HEK293 (cell line): ENCODE measurements at regions not wholly inside any gene's neighbourhood (a gene's known extent, or its start where the extent isn't known, plus 50 kb on each side); places are given as distances from the start of the nearest gene placed in this dataset.
A peak's percentile ranks its signal among the peaks of the same experiment; 100 is the strongest.
"Not testable (repeated sequence)": the region's sequence is repeated elsewhere in the genome, so short reads cannot be mapped to it uniquely, and the experiment has no call there.

Experiments
- CTCF ChIA-PET: fragments of 350-600 bp; formaldehyde crosslinking; extraction: SDS; loops from one replicate; lab custom pipeline; 2021; ENCODE audit warnings: antibody characterized with exemption; lab: Yijun Ruan, JAX
- POLR2A ChIA-PET: fragments of 300-600 bp; formaldehyde crosslinking; extraction: SDS; loops from one replicate; lab custom pipeline; 2020; ENCODE audit warnings: antibody characterized with exemption, inconsistent platforms; lab: Yijun Ruan, JAX
- H3K27ac ChIP-seq: fragments of 200-500 bp; sonication (Bioruptor generic); 2 replicates; pipeline ENCODE4 v1.5.1; 2014; ENCODE audit warnings: low read depth, low read length, control low read depth, inconsistent platforms; ENCODE audit errors: extremely low read depth
- H3K36me3 ChIP-seq, 2 experiments: fragments of 200-500 bp in 1 of 2; sonication (Bioruptor generic) in 1 of 2; 1 replicate in 1 of 2; 2 replicates in 1 of 2; pipeline ENCODE4 v1.5.1; 2014 to 2017; ENCODE audit warnings: inconsistent platforms in 2 of 2, low read length in 2 of 2; ENCODE audit not compliant: control insufficient read depth in 2 of 2, insufficient read depth in 1 of 2
- H3K4me1 ChIP-seq: fragments of 200-500 bp; sonication (Bioruptor generic); 2 replicates; pipeline ENCODE4 v1.5.1; 2014; ENCODE audit warnings: mild to moderate bottlenecking, low read length, inconsistent platforms; ENCODE audit not compliant: control insufficient read depth, insufficient read depth
- H3K4me3 ChIP-seq: 2 replicates; pipeline ENCODE4 v1.5.1; 2011; ENCODE audit warnings: low read depth, mild to moderate bottlenecking, control low read depth, low read length, moderate library complexity
- H3K9me3 ChIP-seq: fragments of 200-500 bp; sonication (Bioruptor generic); 2 replicates; pipeline ENCODE4 v1.5.1; 2014; ENCODE audit warnings: low read depth, low read length, inconsistent platforms; ENCODE audit not compliant: control insufficient read depth, insufficient read depth
- BCL11B ChIP-seq: fragments of 450-650 bp; formaldehyde crosslinking; IDR thresholded peaks from 2 replicates; pipeline ENCODE4 v1.5.1; 2016; ENCODE audit warnings: low read depth, missing biosample characterization, missing genetic modification characterization
- GLIS2 ChIP-seq: fragments of 450-650 bp; formaldehyde crosslinking; IDR thresholded peaks from 2 replicates; pipeline ENCODE4 v1.5.1; 2016; ENCODE audit warnings: missing biosample characterization, missing genetic modification characterization
- HOXA7 ChIP-seq: sonication (generic); formaldehyde crosslinking; IDR thresholded peaks from 2 replicates; pipeline ENCODE4 v1.8.1; 2022; ENCODE audit warnings: missing genetic modification reagents, borderline replicate concordance
- HOXD13 ChIP-seq: sonication (generic); formaldehyde crosslinking; IDR thresholded peaks from 2 replicates; pipeline ENCODE4 v1.8.0; 2022; ENCODE audit warnings: missing genetic modification reagents, borderline replicate concordance
- OVOL3 ChIP-seq: fragments of 450-650 bp; formaldehyde crosslinking; IDR thresholded peaks from 2 replicates; pipeline ENCODE4 v1.5.1; 2016; ENCODE audit warnings: missing biosample characterization, missing genetic modification characterization
- SP3 ChIP-seq: fragments of 450-650 bp; formaldehyde crosslinking; IDR thresholded peaks from 2 replicates; pipeline ENCODE4 v1.5.1; 2016; ENCODE audit warnings: missing biosample characterization, missing genetic modification characterization
- TRIM28 ChIP-seq: IDR thresholded peaks from 2 replicates; pipeline ENCODE4 v1.6.1; 2011; ENCODE audit warnings: low read length, control low read depth, borderline replicate concordance
- ZBTB1 ChIP-seq: fragments of 450-650 bp; formaldehyde crosslinking; IDR thresholded peaks from 2 replicates; pipeline ENCODE4 v1.5.1; 2016; ENCODE audit warnings: missing biosample characterization, missing genetic modification characterization
- ZBTB17 ChIP-seq: fragments of 450-650 bp; formaldehyde crosslinking; IDR thresholded peaks from 2 replicates; pipeline ENCODE4 v1.5.1; 2016; ENCODE audit warnings: missing biosample characterization, missing genetic modification characterization
- ZEB2 ChIP-seq: fragments of 450-650 bp; formaldehyde crosslinking; IDR thresholded peaks from 2 replicates; pipeline ENCODE4 v1.5.1; 2016; ENCODE audit warnings: missing biosample characterization, missing genetic modification characterization
- ZNF138 ChIP-seq: fragments of 450-650 bp; formaldehyde crosslinking; IDR thresholded peaks from 2 replicates; pipeline ENCODE4 v1.5.1; 2016; ENCODE audit warnings: missing biosample characterization, missing genetic modification characterization, borderline replicate concordance
- ZNF146 ChIP-seq: fragments of 450-650 bp; formaldehyde crosslinking; IDR thresholded peaks from 2 replicates; pipeline ENCODE4 v1.5.1; 2016; ENCODE audit warnings: missing biosample characterization, missing genetic modification characterization
- ZNF157 ChIP-seq: fragments of 450-650 bp; formaldehyde crosslinking; IDR thresholded peaks from 2 replicates; pipeline ENCODE4 v1.5.1; 2016; ENCODE audit warnings: missing biosample characterization, missing genetic modification characterization
- ZNF174 ChIP-seq: fragments of 450-650 bp; formaldehyde crosslinking; IDR thresholded peaks from 2 replicates; pipeline ENCODE4 v1.5.0; 2017; ENCODE audit warnings: missing biosample characterization, mild to moderate bottlenecking, missing genetic modification characterization
- ZNF175 ChIP-seq: fragments of 450-650 bp; formaldehyde crosslinking; IDR thresholded peaks from 2 replicates; pipeline ENCODE4 v1.5.1; 2016; ENCODE audit warnings: missing biosample characterization, missing genetic modification characterization
- ZNF211 ChIP-seq: fragments of 450-650 bp; formaldehyde crosslinking; IDR thresholded peaks from 2 replicates; pipeline ENCODE4 v1.5.1; 2016; ENCODE audit warnings: low read depth, missing biosample characterization, missing genetic modification characterization
- ZNF223 ChIP-seq: fragments of 450-650 bp; formaldehyde crosslinking; IDR thresholded peaks from 2 replicates; pipeline ENCODE4 v1.5.1; 2016; ENCODE audit warnings: missing biosample characterization, missing genetic modification characterization
- ZNF23 ChIP-seq: fragments of 450-650 bp; formaldehyde crosslinking; IDR thresholded peaks from 2 replicates; pipeline ENCODE4 v1.5.1; 2016; ENCODE audit warnings: missing biosample characterization, missing genetic modification characterization, borderline replicate concordance
- ZNF324 ChIP-seq: fragments of 450-650 bp; formaldehyde crosslinking; IDR thresholded peaks from 2 replicates; pipeline ENCODE4 v1.5.1; 2016; ENCODE audit warnings: missing biosample characterization, missing genetic modification characterization
- ZNF404 ChIP-seq: fragments of 450-650 bp; formaldehyde crosslinking; IDR thresholded peaks from 2 replicates; pipeline ENCODE4 v1.5.1; 2017; ENCODE audit warnings: missing biosample characterization, missing genetic modification characterization
- ZNF558 ChIP-seq: fragments of 450-650 bp; formaldehyde crosslinking; IDR thresholded peaks from 2 replicates; pipeline ENCODE4 v1.5.1; 2016; ENCODE audit warnings: missing biosample characterization, missing genetic modification characterization
- ZNF585B ChIP-seq: fragments of 450-650 bp; formaldehyde crosslinking; IDR thresholded peaks from 2 replicates; pipeline ENCODE4 v1.5.1; 2016; ENCODE audit warnings: missing biosample characterization, missing genetic modification characterization
- ZNF596 ChIP-seq: fragments of 450-650 bp; IDR thresholded peaks from 2 replicates; pipeline ENCODE4 v1.5.0; 2018; ENCODE audit warnings: missing biosample characterization, mild to moderate bottlenecking, missing genetic modification characterization, moderate library complexity
- ZNF76 ChIP-seq: fragments of 450-650 bp; formaldehyde crosslinking; IDR thresholded peaks from 2 replicates; pipeline ENCODE4; 2016; ENCODE audit warnings: low read depth, missing biosample characterization, missing genetic modification characterization, borderline replicate concordance
- TF ChIP-seq, protein P1 (sequence below): fragments of 450-650 bp; formaldehyde crosslinking; IDR thresholded peaks from 2 replicates; pipeline ENCODE4 v1.5.1; 2016; ENCODE audit warnings: missing biosample characterization, missing genetic modification characterization
- TF ChIP-seq, protein P2 (sequence below): fragments of 450-650 bp; formaldehyde crosslinking; IDR thresholded peaks from 2 replicates; pipeline ENCODE4 v1.5.1; 2016; ENCODE audit warnings: missing biosample characterization, missing genetic modification characterization
- TF ChIP-seq, protein P3 (sequence below): fragments of 450-650 bp; formaldehyde crosslinking; IDR thresholded peaks from 2 replicates; pipeline ENCODE4 v1.5.1; 2016; ENCODE audit warnings: missing biosample characterization, missing genetic modification characterization

DNA sequence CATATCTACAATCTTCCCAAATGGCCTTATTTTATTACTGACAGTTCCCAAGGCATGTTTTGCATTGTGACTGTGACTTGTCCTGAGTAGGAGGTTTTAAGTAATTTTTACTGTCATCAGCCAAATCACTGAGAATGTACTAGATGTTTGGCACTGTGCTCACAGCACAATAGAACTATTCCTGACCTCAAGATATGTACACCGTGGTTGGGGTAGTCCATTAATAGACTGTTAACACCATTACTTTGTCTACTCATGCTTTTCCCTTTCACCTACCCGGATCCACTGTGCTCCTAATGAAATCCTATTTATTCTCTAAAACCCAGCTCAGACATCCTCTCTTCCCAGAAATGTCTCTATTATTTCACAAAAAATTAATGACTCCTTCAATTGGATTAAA, 168.7 kb upstream of the TENM4 start (continued):
- TF ChIP-seq TRIM28 (no peak), ZNF174 (no peak), ZNF211 (tag by site-specific recombination) (no peak), ZBTB17 (no peak), ZNF157 (tag by site-specific recombination) (no peak)
- TF ChIP-seq, protein P1, sequence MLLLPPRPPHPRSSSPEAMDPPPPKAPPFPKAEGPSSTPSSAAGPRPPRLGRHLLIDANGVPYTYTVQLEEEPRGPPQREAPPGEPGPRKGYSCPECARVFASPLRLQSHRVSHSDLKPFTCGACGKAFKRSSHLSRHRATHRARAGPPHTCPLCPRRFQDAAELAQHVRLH (tag by site-specific recombination) = no peak

DNA sequence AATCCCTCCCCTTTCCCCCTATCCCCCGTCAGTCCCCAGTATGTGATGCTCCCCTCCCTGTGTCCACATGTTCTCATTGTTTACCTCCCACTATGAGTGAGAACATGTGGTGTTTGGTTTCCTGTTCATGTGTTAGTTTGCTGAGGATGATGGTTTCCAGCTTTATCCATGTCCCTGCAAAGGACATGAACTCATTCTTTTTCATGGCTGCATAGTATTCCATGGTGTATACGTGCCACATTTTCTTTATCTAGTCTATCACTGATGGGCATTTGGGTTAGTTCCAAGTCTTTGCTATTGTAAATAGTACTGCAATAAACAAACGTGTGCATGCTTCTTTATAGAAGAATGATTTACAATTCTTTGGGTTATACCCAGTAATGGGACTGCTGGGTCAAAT, 165.6 kb upstream of the TENM4 start:
- CTCF ChIA-PET, H3K27ac ChIP-seq, H3K4me3 ChIP-seq, H3K4me1 ChIP-seq, H3K36me3 ChIP-seq, POLR2A ChIA-PET, H3K9me3 ChIP-seq: not testable (repeated sequence)
- peak; percentile 59; the same call in 1 of the 2 replicates for TF ChIP-seq ZNF146

DNA sequence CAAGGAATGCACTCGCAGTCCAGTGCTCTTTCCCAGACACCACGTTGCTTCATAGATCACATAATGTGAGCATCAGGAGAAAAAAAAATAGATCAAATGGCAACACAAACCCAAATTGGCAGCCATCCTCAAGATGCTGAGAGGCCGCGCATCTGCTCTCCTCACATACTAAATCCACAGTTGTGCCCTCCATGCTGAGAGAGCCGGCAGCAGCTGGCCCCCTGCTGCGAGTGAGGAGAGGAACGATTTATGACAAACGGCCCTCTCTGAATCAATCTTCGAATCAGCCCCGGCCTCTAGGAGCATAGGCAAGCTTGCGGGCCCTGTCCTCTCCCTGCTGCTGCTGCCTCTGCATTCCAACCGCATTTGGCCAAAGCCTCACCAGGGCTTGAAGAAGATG, 159.9 kb upstream of the TENM4 start:
- POLR2A ChIA-PET = no interaction called here
- no peak overlapping the region for H3K4me3 ChIP-seq
- no peaks in the 10 kb centered on the region for H3K4me1 ChIP-seq
- no peaks in the 10 kb centered on the region for H3K36me3 ChIP-seq
- no peaks in the 10 kb centered on the region for H3K9me3 ChIP-seq
- CTCF ChIA-PET = interaction anchor here (0.7 kb wide), 1 partner anchor 64 kb away, joined by 4 read pairs; no protein-coding TSS in a partner anchor
- H3K27ac ChIP-seq = no peak overlapping the region
- TF ChIP-seq ZNF76 (tag by site-specific recombination) = no peak
- TF ChIP-seq ZNF175 = no peak
- TF ChIP-seq OVOL3 = no peak
- TF ChIP-seq, protein P2, sequence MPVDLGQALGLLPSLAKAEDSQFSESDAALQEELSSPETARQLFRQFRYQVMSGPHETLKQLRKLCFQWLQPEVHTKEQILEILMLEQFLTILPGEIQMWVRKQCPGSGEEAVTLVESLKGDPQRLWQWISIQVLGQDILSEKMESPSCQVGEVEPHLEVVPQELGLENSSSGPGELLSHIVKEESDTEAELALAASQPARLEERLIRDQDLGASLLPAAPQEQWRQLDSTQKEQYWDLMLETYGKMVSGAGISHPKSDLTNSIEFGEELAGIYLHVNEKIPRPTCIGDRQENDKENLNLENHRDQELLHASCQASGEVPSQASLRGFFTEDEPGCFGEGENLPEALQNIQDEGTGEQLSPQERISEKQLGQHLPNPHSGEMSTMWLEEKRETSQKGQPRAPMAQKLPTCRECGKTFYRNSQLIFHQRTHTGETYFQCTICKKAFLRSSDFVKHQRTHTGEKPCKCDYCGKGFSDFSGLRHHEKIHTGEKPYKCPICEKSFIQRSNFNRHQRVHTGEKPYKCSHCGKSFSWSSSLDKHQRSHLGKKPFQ = no peak

DNA sequence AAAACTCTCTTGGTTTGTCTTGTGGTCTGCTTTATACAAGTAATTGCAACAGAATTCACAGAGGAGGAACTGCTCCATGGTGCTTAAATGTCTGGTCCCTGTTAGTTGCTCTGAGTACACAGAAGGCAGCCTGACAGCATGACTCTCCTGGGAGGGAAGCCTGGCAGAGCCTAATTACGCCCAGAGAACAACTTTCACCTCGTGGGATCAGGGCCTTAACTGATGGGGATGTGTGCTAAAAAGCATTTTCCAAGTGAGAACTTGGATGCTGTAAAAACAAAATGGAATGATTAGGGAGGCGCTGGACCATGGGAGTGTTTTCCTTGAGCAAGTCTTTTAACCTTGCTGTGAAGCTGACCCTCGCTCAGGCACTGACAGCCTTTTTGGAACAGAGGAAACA, 154.0 kb upstream of the TENM4 start:
- Histone ChIP-seq H3K4me3 (no peak overlapping the region), H3K4me1 (no peaks in the 10 kb centered on the region), H3K9me3 (no peaks in the 10 kb centered on the region)
- POLR2A ChIA-PET = no interaction called here
- CTCF ChIA-PET = interaction anchor here (0.6 kb wide), 1 partner anchor 79 kb away, joined by 4 read pairs; no protein-coding TSS in a partner anchor
- TF ChIP-seq ZNF138 (no peak), BCL11B (no peak), ZNF223 (tag by site-specific recombination) (no peak), ZNF211 (tag by site-specific recombination) (no peak), HOXD13 (no peak), ZNF596 (no peak), SP3 (tag by site-specific recombination) (no peak), HOXA7 (no peak), ZNF324 (tag by site-specific recombination) (no peak), GLIS2 (tag by site-specific recombination) (no peak), ZBTB1 (tag by site-specific recombination) (no peak), ZNF23 (tag by site-specific recombination) (no peak), ZNF585B (tag by site-specific recombination) (no peak), ZEB2 (tag by site-specific recombination) (no peak), ZNF404 (no peak), ZNF558 (tag by site-specific recombination) (no peak)
- TF ChIP-seq, protein P3, sequence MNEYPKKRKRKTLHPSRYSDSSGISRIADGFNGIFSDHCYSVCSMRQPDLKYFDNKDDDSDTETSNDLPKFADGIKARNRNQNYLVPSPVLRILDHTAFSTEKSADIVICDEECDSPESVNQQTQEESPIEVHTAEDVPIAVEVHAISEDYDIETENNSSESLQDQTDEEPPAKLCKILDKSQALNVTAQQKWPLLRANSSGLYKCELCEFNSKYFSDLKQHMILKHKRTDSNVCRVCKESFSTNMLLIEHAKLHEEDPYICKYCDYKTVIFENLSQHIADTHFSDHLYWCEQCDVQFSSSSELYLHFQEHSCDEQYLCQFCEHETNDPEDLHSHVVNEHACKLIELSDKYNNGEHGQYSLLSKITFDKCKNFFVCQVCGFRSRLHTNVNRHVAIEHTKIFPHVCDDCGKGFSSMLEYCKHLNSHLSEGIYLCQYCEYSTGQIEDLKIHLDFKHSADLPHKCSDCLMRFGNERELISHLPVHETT (tag by site-specific recombination) = no peak
- TF ChIP-seq, all 188 proteins: peak for 0
- no peak overlapping the region for H3K27ac ChIP-seq
- H3K36me3 ChIP-seq = no peaks in the 10 kb centered on the region
